COLO668 (cell line): ENCODE measurements at regions not wholly inside any gene's neighbourhood (a gene's known extent, or its start where the extent isn't known, plus 50 kb on each side); places are given as distances from the start of the nearest gene placed in this dataset.
"Not testable (repeated sequence)": the region's sequence is repeated elsewhere in the genome, so short reads cannot be mapped to it uniquely, and the experiment has no call there.

Source experiments
- DNase-seq: peaks from one replicate; lab custom pipeline; 2025; ENCODE audit not compliant: unreplicated experiment; lab: John Stamatoyannopoulos, UW

GRCh38 chr16:85202631-85203461 is 90.6 kb upstream of the CIBAR2 start:
- no peak for DNase-seq

DNA sequence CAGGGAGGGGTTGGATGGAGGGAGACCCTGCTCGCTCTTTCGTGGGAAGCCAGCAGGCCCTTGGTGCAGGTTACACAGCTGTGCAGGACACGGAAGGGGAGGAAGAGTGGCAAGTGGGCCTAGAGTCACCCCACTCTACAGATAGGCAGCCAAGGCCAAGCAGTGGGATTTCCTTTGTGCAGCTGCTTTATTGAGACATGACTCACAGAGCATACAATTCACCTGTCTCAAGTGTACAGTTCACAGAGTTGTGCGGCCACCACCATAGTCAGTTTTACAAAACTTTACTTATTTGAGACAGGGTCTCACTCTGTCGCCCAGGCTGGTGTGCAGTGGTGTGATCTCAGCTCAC is 91.2 kb upstream of the CIBAR2 start:
- DNase-seq = no peak

GRCh38 chr16:85204242-85205010 is 92.2 kb upstream of the CIBAR2 start:
- DNase-seq = no peak

DNA sequence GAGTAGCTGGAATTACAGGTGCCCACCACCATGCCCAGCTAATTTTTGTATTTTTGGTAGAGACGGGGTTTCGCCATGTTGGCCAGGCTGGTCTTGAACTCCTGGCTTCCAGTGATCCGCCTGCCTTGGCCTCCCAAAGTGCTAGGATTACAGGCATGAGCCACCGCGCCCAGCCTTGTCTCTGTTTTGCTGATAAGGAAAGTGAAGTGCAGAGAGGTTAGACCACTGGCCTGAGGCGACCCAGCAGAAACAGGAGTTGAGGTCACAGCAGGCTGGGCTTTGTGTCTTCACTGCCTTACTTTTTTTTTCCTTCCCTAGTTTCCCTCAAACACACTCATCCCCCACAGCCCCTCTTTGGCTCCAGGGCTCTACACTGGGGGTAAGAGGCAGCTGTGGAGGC is 93.0 kb upstream of the CIBAR2 start:
- DNase-seq = not testable (repeated sequence)

DNA sequence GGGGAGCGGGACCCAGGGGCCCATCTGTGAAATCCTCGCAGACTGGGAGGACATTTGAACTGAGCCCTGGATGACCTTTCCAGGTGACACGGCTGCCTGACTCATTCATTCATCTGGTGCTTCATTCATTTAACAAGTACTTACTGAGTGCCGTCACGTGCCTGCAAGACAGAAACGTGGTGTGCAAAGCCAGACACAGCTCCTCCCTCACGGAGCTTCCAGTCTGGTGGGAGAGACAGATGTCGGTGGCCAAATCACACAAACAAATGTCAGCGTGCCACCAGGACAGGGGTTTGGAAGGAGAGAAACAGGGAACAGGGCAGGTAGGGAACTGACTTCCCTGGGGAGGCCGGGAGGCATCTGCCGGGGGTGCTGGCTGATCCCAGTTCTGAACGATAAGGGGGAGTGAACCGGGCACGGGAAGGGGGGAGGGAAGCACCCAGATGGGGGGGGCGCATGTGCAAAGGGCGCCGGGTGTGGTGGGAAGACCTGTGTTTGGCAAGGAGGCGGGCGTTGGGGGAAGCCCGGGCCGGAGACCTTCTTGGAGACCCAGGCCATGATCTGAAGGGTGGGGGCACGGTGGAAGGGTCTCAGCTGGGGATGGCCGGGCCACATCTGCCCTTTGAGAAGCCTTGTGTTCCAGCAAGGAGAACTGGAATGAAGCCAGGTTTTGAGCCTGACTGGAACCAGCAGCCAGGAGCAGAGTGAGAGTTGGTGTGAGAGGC is 93.6 kb upstream of the CIBAR2 start:
- DNase-seq = no peak

- DNase-seq = no peak
Observed at GRCh38 chr16:85206472-85207356, 94.4 kb upstream of the CIBAR2 start.

DNA sequence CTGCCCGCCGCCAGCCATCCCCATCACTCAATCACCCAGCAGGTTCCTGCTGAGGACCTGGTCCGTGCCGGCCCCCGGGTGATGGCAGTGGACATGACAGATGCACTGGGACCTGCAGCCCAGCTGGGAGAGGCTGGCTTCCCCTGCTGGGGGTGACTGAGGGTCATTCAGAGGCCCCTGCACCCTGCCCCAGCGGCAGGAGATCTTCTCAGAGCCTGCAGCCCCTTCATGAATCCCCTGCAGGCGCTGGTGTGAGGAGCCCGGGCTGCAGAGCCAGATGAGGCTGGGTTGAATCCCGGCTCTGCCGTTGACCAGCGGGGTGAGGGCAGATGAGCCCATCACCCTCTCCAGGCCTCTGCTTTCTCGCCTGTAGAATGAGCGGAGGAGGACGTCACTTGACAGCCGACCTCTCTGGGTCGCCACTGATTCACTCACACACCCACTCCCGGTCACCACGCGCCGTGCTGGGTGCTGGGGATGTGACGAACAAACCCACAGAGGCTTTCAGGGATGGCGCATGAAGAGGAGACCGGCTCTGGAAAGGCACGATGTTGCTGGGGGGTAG is 95.2 kb upstream of the CIBAR2 start:
- DNase-seq = no peak

DNA sequence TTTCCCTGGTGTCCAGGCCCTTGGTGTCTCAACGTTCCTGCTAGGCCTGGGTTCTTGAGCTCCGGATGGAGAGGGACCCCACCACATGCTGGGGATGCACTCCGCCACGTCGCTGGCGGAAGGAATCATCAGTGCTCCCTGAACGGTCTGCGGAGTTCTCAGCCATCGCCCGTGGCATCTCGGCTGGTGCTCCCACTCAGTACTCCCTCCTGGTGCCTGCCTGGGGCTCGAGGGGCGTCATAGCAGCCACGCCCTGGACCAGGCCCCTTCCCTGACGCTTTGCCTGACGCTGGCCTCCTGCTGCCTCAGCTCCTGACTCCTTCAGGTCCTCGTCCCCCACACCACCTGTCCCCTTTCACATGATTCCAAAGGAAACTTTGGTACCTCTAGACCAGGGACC is 95.9 kb upstream of the CIBAR2 start:
- DNase-seq = no peak

- DNase-seq = no peak
Observed at GRCh38 chr16:85208643-85209520, 96.6 kb upstream of the CIBAR2 start.

- no peak for DNase-seq
Observed at GRCh38 chr16:85209526-85210121, 97.4 kb upstream of the CIBAR2 start.

GRCh38 chr16:85210423-85211169 is 98.3 kb upstream of the CIBAR2 start:
- DNase-seq = no peak

GRCh38 chr16:85211271-85211801 is 99.1 kb upstream of the CIBAR2 start:
- no peak for DNase-seq

- DNase-seq = no peak
Observed at GRCh38 chr16:85213926-85214675, 101.8 kb upstream of the CIBAR2 start.

- DNase-seq = peak; percentile 10
Observed at GRCh38 chr16:85215478-85216118, 103.3 kb upstream of the CIBAR2 start.

DNA sequence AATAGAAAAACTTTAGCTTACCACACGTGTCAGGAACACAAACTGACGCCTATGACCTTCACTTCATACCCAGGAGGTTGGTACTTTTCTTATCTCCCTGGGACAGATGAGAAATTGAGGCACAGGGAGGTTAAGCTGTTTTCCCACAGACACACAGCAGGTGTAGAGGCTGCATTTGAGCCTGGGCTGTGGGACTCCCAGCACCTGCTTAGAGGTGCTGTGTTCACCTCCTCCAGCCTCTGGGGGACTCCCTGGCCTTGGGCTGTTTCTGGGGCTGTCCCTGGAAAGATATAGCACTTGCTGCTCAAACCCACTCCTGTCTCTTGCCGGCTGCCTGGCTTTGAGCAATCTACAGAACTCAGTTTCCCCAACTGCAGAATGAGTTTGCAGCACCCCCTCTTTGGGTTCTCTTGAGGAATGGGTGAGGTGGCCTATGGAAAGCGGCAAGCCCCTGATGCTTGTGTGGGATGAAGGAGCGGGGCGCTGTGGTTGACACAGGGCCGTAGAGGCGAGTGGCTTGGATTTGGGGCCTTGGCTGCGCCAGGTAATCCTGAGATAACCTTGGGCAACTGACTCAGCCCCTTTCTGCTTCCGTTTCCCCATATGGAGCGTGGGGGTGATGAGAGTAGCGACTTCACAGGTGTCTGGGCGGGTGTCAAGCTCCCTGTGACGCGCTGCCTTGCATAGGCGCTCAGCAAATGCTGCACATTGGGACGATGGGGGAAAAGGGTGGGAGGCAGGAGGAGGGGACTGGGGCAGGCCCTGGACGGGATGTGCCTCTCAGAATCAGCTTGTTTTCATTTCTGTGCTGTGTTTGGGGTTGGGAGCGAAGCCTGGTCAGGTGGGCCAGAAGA is 104.5 kb upstream of the CIBAR2 start:
- DNase-seq = no peak
